NT2/D1 (cell line): ENCODE measurements at regions not wholly inside any gene's neighbourhood (a gene's known extent, or its start where the extent isn't known, plus 50 kb on each side); places are given as distances from the start of the nearest gene placed in this dataset.

ENCODE experiments used
- SUZ12 ChIP-seq: IDR thresholded peaks from 2 replicates; pipeline ENCODE4 v1.6.1; 2011; ENCODE audit not compliant: insufficient read length, insufficient read depth; ENCODE audit errors: extremely low read depth
- ZNF274 ChIP-seq: IDR thresholded peaks from 2 replicates; pipeline ENCODE4 v1.6.1; 2011; ENCODE audit warnings: mild to moderate bottlenecking, low read depth, low read length

DNA sequence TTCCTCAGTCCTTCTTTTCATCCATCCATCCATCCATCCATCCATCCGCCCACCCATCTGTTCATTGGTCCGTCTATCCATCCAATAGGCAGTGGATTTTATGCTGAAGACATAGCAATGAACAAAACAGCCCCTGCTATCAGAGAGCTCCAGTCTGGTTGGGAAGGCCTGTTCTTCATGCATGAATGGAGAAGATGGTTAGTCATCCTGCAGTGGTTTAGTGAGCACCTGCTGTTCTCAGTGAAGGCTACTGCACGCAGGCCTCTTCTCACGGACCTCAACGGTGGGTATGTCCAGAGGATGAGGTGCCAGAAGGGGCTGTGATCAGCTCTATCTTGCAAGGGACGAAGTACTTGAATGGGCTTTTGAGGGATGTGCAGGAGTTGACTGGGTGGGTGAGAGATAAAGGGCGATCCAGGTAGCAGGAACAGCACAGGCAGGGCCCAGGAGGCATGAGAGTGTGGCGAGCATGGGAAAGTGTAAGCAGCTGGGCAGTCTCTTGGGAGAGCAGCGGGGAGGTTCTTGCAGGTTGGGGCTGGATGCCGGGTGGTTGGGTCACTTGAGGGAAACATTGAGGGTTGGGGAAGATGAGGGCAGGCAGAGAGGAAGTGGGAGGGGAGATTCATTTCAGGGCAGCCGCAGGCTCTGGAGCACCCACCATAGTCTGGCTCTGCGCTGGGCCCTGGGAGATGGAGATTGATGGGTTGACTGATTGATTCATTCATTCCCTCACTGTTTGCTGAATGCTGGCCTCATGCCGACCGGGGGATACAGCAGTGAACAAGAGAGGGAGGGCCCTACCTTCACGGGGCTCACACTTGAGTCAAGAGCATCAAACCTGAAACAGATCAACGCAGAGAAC lies 115.0 kb upstream of the CIBAR2 start:
- TF ChIP-seq ZNF274, result no peak
- no peak for TF ChIP-seq SUZ12
